Keratinocyte (primary cell): ENCODE measurements at regions not wholly inside any gene's neighbourhood (a gene's known extent, or its start where the extent isn't known, plus 50 kb on each side); places are given as distances from the start of the nearest gene placed in this dataset.

ENCODE experiments used
- CTCF ChIP-seq, 3 experiments: IDR thresholded peaks in 1 of 3; conservative IDR thresholded peaks in 1 of 3; optimal IDR thresholded peaks in 1 of 3; 2 replicates in 2 of 3; 3 replicates in 1 of 3; pipeline versions ENCODE3 to v1.5.1; 2011; ENCODE audit warnings: low read length in 3 of 3, mild to moderate bottlenecking in 3 of 3, moderate library complexity in 2 of 3, control low read depth in 1 of 3, inconsistent platforms in 1 of 3; ENCODE audit not compliant: insufficient read depth in 2 of 3; ENCODE audit errors: extremely low read depth in 1 of 3
- EZH2 ChIP-seq: IDR thresholded peaks from one replicate; pipeline ENCODE4 v1.6.1; 2012; ENCODE audit warnings: inconsistent platforms, mild to moderate bottlenecking, low read length, moderate library complexity

GRCh38 chr18:73646772-73647171 lies 500.9 kb downstream of the FBXO15 start:
- no peak for TF ChIP-seq CTCF (optimal IDR thresholded peaks at IDR 0.05 in 1 of 3, IDR thresholded peaks at IDR 0.05 in 1 of 3, conservative IDR thresholded peaks at IDR 0.05 in 1 of 3; ENCODE audit: extremely low read depth in 1 of 3, insufficient read depth in 2 of 3, low read length in 3 of 3)
- TF ChIP-seq EZH2 = no peak
